HG03280 (cell line): ENCODE measurements at regions not wholly inside any gene's neighbourhood (a gene's known extent, or its start where the extent isn't known, plus 50 kb on each side); places are given as distances from the start of the nearest gene placed in this dataset.
"Not testable (repeated sequence)": the region's sequence is repeated elsewhere in the genome, so short reads cannot be mapped to it uniquely, and the experiment has no call there.

ENCODE experiments used
- ATAC-seq: cut with Tn5 transposase; IDR thresholded peaks from one replicate; pipeline ENCODE4 v1.9.1; 2021; ENCODE audit warnings: mild to moderate bottlenecking, moderate library complexity; ENCODE audit not compliant: unreplicated experiment

GRCh38 chr3:33956206-33956605 lies 157.8 kb downstream of the PDCD6IP start:
- no peak for ATAC-seq

DNA sequence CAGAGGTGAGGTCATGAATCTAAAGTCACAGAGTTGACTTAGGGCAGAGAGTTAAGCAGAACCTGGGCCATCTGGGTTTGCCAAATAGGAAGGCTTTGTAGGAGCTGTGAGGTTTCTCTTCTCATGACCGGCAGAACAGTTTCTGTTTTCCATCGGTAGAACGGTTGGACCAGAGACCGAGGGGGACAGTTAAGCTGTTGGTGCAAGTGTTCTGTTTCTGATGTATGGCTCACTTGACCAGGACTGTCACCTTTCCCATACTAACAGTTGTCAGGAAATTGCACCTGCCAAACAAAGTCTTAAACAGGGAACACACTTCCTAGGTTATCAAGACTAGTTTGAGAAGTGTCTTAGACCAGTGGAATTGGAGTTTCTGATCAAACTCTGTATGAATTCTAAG lies 158.3 kb downstream of the PDCD6IP start:
- ATAC-seq = no peak

GRCh38 chr3:33957176-33957575 lies 158.7 kb downstream of the PDCD6IP start:
- no peak for ATAC-seq

DNA sequence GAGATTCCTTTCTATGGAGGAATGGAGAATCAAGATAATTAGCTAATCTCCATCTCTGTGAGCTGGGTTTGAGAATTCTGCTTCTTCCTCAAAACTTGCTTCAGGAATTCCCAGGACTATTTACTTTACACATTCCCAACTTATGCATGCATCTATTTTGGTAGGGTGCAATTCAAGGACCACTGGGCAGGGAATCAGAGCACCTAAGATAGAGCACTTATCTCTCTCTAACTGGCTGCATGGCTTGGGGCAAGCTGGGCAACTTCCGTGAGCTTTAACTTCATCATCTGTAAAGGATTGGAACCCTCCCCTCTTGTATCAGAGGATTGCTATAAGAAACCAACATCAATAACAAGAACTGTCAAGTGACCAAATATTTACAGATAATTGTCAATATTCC lies 160.2 kb downstream of the PDCD6IP start:
- no peak for ATAC-seq

- ATAC-seq = no peak
These were observed 164.0 kb downstream of the PDCD6IP start for GRCh38 chr3:33962396-33962795.

DNA sequence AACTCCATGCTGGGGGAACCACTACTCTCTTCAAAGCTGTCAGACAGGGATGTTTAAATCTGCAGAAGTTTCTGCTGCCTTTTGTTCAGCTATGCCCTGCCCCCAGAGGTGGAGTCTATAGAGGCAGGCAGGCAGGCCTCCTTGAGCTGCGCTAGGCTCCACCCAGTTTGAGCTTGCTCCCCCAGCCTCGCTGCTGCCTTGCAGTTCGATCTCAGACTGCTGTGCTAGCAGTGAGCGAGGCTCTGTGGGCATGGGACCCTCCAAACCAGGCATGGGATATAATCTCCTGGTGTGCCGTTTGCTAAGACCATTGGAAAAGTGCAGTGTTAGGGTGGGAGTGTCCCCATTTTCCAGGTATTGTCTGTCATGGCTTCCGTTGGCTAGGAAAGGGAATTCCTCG lies 171.8 kb downstream of the PDCD6IP start:
- ATAC-seq = not testable (repeated sequence)

- no peak for ATAC-seq
These were observed 172.6 kb downstream of the PDCD6IP start for GRCh38 chr3:33971055-33971454.

GRCh38 chr3:33975463-33975862 lies 177.0 kb downstream of the PDCD6IP start:
- no peak for ATAC-seq

- no peak for ATAC-seq
These were observed 178.8 kb downstream of the PDCD6IP start for GRCh38 chr3:33977227-33977626.

- no peak for ATAC-seq
These were observed 181.8 kb downstream of the PDCD6IP start for GRCh38 chr3:33980252-33980651.

GRCh38 chr3:33982269-33982798 lies 183.9 kb downstream of the PDCD6IP start:
- no peak for ATAC-seq

- not testable (repeated sequence) for ATAC-seq
These were observed 184.5 kb downstream of the PDCD6IP start for GRCh38 chr3:33982949-33983348.

GRCh38 chr3:33989229-33989628 lies 190.8 kb downstream of the PDCD6IP start:
- ATAC-seq = no peak

DNA sequence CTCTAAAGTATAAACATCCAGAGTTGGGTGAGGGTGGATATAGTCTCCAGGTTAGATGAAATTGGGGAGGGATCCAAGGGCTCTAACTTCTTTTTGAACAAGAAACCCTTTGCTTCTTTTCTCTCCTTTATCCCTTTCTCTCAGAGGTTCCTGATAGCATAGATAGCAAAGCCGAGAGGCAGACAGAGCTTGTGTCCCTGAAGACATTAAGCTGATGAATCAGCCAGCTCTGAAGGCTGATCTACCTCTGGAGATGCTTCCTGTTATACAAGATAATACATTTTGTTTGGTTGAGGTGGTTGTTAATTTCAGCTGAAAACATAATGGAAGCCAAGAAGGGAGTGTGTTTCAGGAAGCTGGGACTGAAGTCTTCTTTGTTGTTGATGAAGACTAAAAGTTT lies 193.2 kb downstream of the PDCD6IP start:
- no peak for ATAC-seq

- ATAC-seq = no peak
These were observed 195.2 kb downstream of the PDCD6IP start for GRCh38 chr3:33993631-33994030.

DNA sequence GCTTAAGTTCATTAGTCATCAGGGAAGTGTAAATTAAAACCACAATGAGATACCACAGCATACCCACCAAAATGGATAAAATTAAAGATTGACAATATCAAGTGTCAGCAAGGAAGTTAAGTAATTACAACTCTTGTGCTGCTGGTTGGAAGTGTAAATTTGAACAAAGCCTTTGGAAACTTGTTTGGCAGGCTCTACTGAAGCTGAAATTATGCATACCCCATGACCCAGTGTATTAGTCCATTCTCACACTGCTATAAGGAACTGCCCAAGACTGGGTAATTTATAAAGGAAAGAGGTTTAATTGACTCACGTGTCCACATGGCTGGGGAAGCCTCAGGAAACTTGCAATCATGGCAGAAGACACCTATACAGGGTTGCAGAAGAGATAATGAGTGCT lies 196.1 kb downstream of the PDCD6IP start:
- no peak for ATAC-seq

- no peak for ATAC-seq
These were observed 201.9 kb downstream of the PDCD6IP start for GRCh38 chr3:34000301-34000700.

DNA sequence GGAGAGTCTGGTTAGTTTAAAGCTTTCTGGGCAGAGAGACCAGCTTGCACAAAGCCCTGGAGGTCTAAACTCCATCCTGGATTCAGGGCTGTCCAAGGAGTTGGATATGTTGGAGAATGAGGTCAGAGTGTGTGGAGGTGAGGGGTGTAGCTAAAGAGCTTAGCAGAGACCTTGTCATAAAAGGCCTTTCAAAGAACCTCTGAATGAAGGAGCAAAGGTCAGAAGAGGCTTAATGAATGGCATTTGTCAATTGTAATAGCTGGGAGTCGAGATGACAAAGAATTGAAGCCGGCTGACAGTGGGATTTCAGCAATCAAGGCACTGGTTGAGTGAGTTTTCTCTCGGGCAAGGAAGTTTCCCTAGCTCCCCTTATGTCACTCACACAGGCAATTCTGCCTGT lies 202.6 kb downstream of the PDCD6IP start:
- ATAC-seq = no peak

GRCh38 chr3:34001990-34002389 lies 203.6 kb downstream of the PDCD6IP start:
- no peak for ATAC-seq

DNA sequence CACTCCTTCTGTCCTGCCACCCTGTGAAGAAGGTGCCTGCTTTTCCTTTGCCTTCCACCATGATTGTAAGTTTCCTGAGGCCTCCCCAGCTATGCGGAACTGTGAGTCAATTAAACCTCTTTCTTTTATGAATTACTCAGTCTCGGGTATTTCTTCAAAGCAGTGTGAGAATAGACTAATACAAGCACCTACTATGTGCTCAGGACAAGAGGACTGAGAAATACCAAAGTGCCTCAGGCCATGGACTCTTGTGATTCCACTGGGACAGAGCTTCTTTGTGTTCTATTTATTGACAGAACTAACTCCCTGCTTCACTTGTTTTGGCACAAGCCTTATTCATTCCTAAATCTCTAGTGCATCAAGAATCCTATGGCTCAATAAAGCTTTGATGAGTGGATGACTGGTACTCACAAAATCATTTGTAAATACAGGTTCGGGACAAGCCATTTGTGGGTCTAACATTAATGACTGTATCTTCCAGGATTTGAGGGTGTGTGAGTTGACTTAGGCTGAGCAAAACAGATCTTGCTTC lies 204.2 kb downstream of the PDCD6IP start:
- ATAC-seq = no peak

DNA sequence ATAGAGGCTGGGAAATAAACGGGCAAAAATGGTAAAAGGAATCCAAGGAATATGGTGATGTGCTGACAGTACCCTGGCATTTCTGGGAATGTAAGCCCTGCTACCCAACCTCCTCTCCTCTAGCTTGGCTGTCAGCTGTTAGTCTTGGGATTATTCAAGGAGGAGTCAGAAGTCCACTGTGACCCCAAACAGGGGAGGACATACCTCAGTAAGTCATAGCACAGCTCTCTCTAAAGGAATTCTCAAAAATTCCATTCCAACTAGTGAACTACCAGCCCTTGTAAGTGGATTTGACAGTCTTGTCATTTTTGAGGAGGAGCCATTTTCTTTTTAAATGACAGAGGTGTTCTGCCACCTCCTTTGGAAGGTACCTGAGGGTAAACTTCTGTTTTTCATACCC lies 207.5 kb downstream of the PDCD6IP start:
- ATAC-seq = no peak

DNA sequence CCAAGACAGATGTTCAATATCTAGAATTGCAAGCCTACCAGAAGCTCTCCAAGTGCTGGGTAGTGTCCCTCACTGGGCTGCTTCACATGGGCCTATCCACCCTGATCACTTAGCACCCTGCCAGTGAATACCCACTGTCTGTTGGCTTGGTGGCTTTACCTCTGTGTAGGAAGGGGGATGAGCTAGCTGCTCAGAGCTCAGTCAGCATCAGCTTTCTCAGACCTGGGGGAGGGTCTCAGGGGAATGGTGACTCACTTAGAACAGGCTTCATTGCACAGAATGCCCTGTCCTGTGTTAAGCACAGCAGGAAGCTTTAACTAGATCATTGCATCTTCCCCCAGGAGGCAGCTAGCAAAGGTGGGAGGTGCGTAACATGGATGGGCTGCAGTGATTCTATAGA lies 209.8 kb downstream of the PDCD6IP start:
- ATAC-seq = no peak
